GM10248 (cell line): ENCODE measurements at regions not wholly inside any gene's neighbourhood (a gene's known extent, or its start where the extent isn't known, plus 50 kb on each side); places are given as distances from the start of the nearest gene placed in this dataset.

Source experiments
- CTCF ChIA-PET: fragments of 300-600 bp; sonication (Branson Sonifier 250); formaldehyde crosslinking; extraction: SDS; loops from one replicate; lab custom pipeline; 2021; ENCODE audit warnings: antibody characterized with exemption; lab: Yijun Ruan, JAX
- POLR2A ChIA-PET: fragments of 350-650 bp; sonication (Branson Sonifier 250); formaldehyde crosslinking; extraction: SDS; loops from one replicate; lab custom pipeline; 2020; ENCODE audit warnings: antibody characterized with exemption; lab: Yijun Ruan, JAX
- DNase-seq: peaks from one replicate; pipeline ENCODE4 v3.0.0; 2012; ENCODE audit errors: extremely low spot score
- TF ChIP-seq, protein P1 (sequence below): IDR thresholded peaks from 2 replicates; pipeline ENCODE4 v1.5.1; 2012; ENCODE audit warnings: mild to moderate bottlenecking, low read depth; ENCODE audit errors: extremely low read depth, missing control alignments, control extremely low read depth

DNA sequence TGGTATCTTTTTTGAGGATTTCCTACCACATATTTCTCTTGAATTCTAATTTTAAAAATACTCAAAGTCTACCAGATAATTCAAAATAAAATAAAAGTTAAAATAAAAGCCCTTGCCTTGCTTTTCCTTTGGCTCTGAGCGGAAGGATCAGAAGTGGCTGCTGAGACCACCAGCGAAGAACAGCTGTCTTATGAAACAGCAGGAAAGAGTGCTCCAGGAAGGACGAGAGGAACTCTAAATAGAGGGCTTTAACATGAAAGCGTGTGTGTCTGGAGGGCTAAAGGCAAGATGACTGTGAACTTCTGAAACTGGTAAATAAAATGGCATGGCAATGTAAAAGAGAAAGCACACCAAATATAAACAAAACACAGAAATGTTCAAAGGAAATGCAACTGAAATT is 521.5 kb upstream of the SPRY2 start:
- no peak for DNase-seq
- ChIA-PET POLR2A (no interaction called here), CTCF (no interaction called here)
- TF ChIP-seq, protein P1, sequence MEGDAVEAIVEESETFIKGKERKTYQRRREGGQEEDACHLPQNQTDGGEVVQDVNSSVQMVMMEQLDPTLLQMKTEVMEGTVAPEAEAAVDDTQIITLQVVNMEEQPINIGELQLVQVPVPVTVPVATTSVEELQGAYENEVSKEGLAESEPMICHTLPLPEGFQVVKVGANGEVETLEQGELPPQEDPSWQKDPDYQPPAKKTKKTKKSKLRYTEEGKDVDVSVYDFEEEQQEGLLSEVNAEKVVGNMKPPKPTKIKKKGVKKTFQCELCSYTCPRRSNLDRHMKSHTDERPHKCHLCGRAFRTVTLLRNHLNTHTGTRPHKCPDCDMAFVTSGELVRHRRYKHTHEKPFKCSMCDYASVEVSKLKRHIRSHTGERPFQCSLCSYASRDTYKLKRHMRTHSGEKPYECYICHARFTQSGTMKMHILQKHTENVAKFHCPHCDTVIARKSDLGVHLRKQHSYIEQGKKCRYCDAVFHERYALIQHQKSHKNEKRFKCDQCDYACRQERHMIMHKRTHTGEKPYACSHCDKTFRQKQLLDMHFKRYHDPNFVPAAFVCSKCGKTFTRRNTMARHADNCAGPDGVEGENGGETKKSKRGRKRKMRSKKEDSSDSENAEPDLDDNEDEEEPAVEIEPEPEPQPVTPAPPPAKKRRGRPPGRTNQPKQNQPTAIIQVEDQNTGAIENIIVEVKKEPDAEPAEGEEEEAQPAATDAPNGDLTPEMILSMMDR, result no peak

DNA sequence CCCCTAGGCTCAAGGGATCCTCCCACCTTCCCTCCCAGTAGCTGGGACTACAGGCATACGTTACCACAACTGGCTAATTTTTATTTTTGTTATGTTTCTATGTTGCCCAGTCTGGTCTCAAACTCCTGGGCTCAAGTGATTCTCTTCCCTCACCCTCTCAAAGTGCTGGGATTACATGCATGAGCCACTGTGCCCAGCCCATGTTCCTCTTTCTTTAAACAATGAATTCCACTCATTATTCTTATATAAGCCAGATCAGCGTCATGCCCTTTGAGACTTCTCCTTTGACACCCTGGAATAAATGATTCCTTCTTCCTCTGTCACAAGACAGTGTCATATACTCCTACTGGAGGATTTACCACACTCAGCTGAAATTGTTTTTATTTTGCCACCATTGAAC is 519.9 kb upstream of the SPRY2 start:
- POLR2A ChIA-PET, result no interaction called here

DNA sequence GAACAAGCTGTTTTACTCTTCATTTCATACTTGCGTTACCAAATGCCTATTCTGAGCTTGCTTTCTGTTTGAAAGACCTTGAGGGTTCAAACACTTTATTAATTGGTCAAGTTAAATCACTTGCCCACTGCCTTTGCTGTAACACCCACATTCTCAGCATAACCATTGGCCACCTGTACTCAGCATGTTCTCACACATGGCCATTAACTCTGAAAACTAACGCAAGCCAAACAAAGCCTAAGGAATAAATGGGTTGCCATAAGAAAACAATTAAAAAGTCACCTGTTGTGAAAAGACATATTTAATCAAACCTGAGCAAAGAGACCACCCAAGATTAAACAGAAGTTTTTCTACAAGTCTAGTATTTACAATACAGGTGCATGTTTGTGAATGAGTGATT is 517.2 kb upstream of the SPRY2 start:
- ChIA-PET CTCF (no interaction called here), POLR2A (no interaction called here)
- TF ChIP-seq, protein P1, result no peak
- DNase-seq, result no peak

More for the DNA sequence above, 519.9 kb upstream of the SPRY2 start:
- CTCF ChIA-PET, result no interaction called here
- no peak for DNase-seq
- TF ChIP-seq, protein P1, result no peak

DNA sequence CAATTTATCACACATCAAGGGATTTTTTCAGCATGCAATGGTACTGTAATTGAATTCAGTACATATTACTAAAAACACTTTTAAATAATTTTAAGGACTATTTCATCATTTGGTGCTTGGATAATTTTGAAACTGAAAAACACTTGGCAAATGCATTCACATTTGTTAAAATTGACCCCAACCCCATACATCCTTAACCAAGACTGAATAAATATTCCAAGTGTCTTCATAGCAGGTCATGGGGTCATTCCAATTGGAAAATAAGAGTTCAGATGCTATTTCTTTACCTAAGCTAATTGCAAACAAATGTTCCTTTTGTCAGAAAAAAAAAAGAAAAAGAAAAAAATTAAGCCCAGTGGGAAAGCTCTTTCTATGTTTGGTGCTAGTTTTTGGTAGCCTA is 516.4 kb upstream of the SPRY2 start:
- POLR2A ChIA-PET, result no interaction called here
- CTCF ChIA-PET, result interaction anchor here (0.7 kb wide), 1 partner anchor 9 kb away, joined by 3 read pairs; no protein-coding TSS in a partner anchor
- DNase-seq, result no peak
- TF ChIP-seq, protein P1, result no peak

DNA sequence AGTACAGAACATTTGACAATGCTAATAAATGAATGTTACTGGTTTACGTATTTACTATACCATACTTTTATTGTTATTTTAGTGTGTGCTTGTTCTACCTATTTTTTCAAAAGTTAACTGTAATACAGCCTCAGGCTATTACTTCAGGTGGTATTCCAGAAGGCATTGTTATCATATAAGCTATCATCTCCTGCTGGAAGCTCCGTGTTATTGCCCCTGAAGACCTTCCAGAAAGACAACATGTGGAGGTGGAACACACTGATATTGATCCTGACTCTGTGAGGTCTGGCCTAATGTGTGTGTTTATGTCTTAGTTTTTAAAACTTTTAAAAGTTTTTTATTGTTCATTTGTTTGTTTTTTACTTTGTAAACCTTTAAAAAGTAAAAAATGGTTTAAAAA is 509.8 kb upstream of the SPRY2 start:
- ChIA-PET POLR2A (no interaction called here), CTCF (no interaction called here)
- TF ChIP-seq, protein P1, result no peak

DNA sequence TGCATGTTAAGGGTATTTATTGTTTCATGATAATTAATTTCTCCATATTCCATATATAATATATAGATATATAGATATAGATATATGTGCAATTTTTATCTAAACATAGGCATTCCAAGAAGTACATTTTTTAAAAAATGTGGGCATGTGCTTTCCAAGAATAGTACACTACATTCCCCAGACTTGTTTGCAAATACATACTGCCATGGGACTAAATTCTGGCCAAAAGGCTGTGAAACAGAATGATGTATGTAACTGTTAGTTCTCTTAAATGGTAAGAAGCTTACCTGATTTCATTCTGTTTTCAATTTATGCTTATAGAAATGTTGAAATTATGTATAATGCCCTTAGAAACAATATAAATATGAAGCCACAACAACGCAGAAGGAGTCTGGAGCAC is 503.2 kb upstream of the SPRY2 start:
- CTCF ChIA-PET, result interaction anchor here (2.5 kb wide), 1 partner anchor 22 kb away, joined by 6 read pairs; no protein-coding TSS in a partner anchor
- TF ChIP-seq, protein P1, result no peak

More for the DNA sequence above, 509.8 kb upstream of the SPRY2 start:
- no peak for DNase-seq

More for the DNA sequence above, 503.2 kb upstream of the SPRY2 start:
- POLR2A ChIA-PET, result no interaction called here
- no peak for DNase-seq
